ENCODE measurements at regions not wholly inside any gene's neighbourhood (a gene's known extent, or its start where the extent isn't known, plus 50 kb on each side); places are given as distances from the start of the nearest gene placed in this dataset.

DNA sequence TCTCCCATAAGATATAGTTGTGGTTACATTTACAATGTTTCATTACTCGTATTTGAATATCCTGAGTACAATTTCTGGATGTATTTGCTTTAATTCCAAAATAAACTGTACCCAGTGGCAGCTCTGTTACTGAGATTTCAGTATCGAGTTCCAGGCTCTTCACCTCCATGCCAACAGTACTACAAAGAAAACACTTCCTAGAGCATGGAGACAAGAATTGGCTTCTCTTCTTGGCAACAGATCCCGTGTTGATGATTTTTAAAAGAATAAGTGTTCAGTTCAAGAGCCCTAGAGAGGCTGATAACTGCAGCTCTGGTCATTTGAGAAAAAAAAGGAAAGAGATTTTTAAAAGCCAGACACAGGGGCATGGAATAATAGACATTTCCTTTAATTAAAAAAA lies 302.8 kb downstream of the EFNB2 start:
- no peak overlapping the region for H3K27ac ChIP-seq (ENCODE audit: low read depth, low read length)
- intact Hi-C loops (cut with micrococcal nuclease): no loop called here
- no peaks in the 10 kb centered on the region for H3K9me3 ChIP-seq (ENCODE audit: control insufficient read depth in 1 of 2, insufficient read depth in 1 of 2, low read depth in 1 of 2, low read length in 2 of 2)
- H2AFZ ChIP-seq (ENCODE audit: low read depth, low read length, poor library complexity, severe bottlenecking): no peak overlapping the region
- H3K79me2 ChIP-seq (ENCODE audit: insufficient read depth, low read length): no peaks in the 10 kb centered on the region
- no peak for DNase-seq (ENCODE audit: low read depth, low spot score)
- ChIA-PET POLR2A (no interaction called here), RAD21 (ENCODE audit: low non-redundant PET in 1 of 2, low total read pairs in 2 of 2, uncharacterized antibody in 2 of 2, unreplicated experiment in 2 of 2) (no interaction called here), CTCF (no interaction called here)
- no peaks in the 10 kb centered on the region for H3K36me3 ChIP-seq (ENCODE audit: control insufficient read depth in 1 of 2, insufficient read depth in 2 of 2, low read length in 2 of 2)
- H3K4me2 ChIP-seq (ENCODE audit: low read length): no peak overlapping the region
- no peak for ATAC-seq
- H3K4me3 ChIP-seq (replicated peaks in 1 of 2; ENCODE audit: low read depth in 1 of 2, low read length in 2 of 2): no peak overlapping the region
- no peak overlapping the region for H3K9ac ChIP-seq (ENCODE audit: low read length)
- no TSS peak for BruUV-seq (replicated peaks)
- TF ChIP-seq EGR1 (IDR thresholded peaks at IDR 0.05; ENCODE audit: low read depth): no peak
- TF ChIP-seq POLR2AphosphoS5 (IDR thresholded peaks at IDR 0.05; ENCODE audit: low read depth, low read length): no peak
- TF ChIP-seq SP1 (IDR thresholded peaks at IDR 0.05; ENCODE audit: low read depth): no peak
- TF ChIP-seq ZFX (IDR thresholded peaks at IDR 0.05): no peak
- TF ChIP-seq, protein P1, sequence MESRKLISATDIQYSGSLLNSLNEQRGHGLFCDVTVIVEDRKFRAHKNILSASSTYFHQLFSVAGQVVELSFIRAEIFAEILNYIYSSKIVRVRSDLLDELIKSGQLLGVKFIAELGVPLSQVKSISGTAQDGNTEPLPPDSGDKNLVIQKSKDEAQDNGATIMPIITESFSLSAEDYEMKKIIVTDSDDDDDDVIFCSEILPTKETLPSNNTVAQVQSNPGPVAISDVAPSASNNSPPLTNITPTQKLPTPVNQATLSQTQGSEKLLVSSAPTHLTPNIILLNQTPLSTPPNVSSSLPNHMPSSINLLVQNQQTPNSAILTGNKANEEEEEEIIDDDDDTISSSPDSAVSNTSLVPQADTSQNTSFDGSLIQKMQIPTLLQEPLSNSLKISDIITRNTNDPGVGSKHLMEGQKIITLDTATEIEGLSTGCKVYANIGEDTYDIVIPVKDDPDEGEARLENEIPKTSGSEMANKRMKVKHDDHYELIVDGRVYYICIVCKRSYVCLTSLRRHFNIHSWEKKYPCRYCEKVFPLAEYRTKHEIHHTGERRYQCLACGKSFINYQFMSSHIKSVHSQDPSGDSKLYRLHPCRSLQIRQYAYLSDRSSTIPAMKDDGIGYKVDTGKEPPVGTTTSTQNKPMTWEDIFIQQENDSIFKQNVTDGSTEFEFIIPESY (IDR thresholded peaks at IDR 0.05; ENCODE audit: extremely low read depth, insufficient replicate concordance, low read length): no peak
- TF ChIP-seq POLR2A (IDR thresholded peaks at IDR 0.05; ENCODE audit: borderline replicate concordance, extremely low read depth, insufficient read depth, insufficient read length): no peak
- H3K27me3 ChIP-seq (ENCODE audit: insufficient read depth, low read length): no peaks in the 10 kb centered on the region
- H3K4me1 ChIP-seq (ENCODE audit: control insufficient read depth in 1 of 2, insufficient read depth in 2 of 2, low read length in 2 of 2): no peaks in the 10 kb centered on the region
- H4K20me1 ChIP-seq (ENCODE audit: insufficient read depth): no peaks in the 10 kb centered on the region
- H3K9me2 ChIP-seq (ENCODE audit: insufficient read depth): no peaks in the 10 kb centered on the region

GRCh38 chr13:106230450-106230849 lies 305.0 kb downstream of the EFNB2 start:
- intact Hi-C loops (cut with micrococcal nuclease): no loop called here
- BruUV-seq (replicated peaks): no TSS peak
- no peak for DNase-seq (ENCODE audit: low read depth, low spot score)
- no peak for ATAC-seq
- TF ChIP-seq CBX3 (IDR thresholded peaks at IDR 0.05; ENCODE audit: low read depth) (no peak), EZH2 (IDR thresholded peaks at IDR 0.05) (no peak), REST (IDR thresholded peaks at IDR 0.05; ENCODE audit: low read depth) (no peak), POLR2AphosphoS5 (IDR thresholded peaks at IDR 0.05; ENCODE audit: low read depth, low read length) (no peak), CEBPB (IDR thresholded peaks at IDR 0.05; ENCODE audit: low read depth) (no peak)
- POLR2A ChIA-PET: no interaction called here
- CTCF ChIA-PET: no interaction called here
- Histone ChIP-seq H4K20me1 (ENCODE audit: insufficient read depth) (no peaks in the 10 kb centered on the region), H3K9ac (ENCODE audit: low read length) (no peak overlapping the region), H3K9me3 (ENCODE audit: control insufficient read depth in 1 of 2, insufficient read depth in 1 of 2, low read depth in 1 of 2, low read length in 2 of 2) (no peaks in the 10 kb centered on the region), H3K79me2 (ENCODE audit: insufficient read depth, low read length) (no peaks in the 10 kb centered on the region), H3K27me3 (ENCODE audit: insufficient read depth, low read length) (no peaks in the 10 kb centered on the region), H3K36me3 (ENCODE audit: control insufficient read depth in 1 of 2, insufficient read depth in 2 of 2, low read length in 2 of 2) (no peaks in the 10 kb centered on the region), H3K27ac (ENCODE audit: low read depth, low read length) (no peak overlapping the region), H2AFZ (ENCODE audit: low read depth, low read length, poor library complexity, severe bottlenecking) (no peak overlapping the region), H3K4me1 (ENCODE audit: control insufficient read depth in 1 of 2, insufficient read depth in 2 of 2, low read length in 2 of 2) (no peaks in the 10 kb centered on the region), H3K9me2 (ENCODE audit: insufficient read depth) (no peaks in the 10 kb centered on the region), H3K4me2 (ENCODE audit: low read length) (no peak overlapping the region), H3K4me3 (replicated peaks in 1 of 2; ENCODE audit: low read depth in 1 of 2, low read length in 2 of 2) (no peak overlapping the region)
- RAD21 ChIA-PET (ENCODE audit: low non-redundant PET in 1 of 2, low total read pairs in 2 of 2, uncharacterized antibody in 2 of 2, unreplicated experiment in 2 of 2): no interaction called here

Measured in HCT116 (cell line).